ENCODE measurements at regions not wholly inside any gene's neighbourhood (a gene's known extent, or its start where the extent isn't known, plus 50 kb on each side); places are given as distances from the start of the nearest gene placed in this dataset.

DNA sequence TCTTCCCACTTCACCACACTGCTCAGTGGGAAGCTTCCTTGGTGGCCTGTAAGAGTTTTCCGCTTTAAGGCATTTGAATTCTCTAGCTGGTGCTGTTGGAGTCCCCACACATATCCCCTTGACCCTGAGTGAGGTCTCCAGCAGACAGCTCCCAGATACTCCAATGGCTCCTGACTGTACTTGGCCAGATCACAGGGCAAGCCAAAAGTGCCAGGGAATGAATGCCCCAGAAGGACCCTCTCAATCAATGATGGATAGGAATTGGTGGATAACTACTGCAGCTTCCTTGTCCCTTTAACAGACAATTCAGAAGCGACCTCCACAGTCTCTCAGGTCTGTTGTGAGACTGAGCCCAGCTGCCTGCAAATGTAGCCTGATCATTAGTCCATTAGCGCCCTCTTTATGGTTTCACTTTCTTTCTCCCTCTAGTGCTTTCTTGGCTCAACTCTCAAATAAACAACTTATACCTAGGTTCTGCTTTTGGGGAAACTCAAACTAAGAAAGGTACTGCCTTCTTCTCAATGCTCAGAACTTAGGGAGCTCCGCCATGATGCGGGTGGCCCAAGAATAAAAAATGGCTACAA lies 283.0 kb downstream of the TCF7L2 start:
- Histone ChIP-seq H3K27me3 (no peaks in the 10 kb centered on the region), H3K9me3 (no peaks in the 10 kb centered on the region), H3K4me3 (no peak overlapping the region), H3K27ac (no peak overlapping the region), H3K36me3 (no peaks in the 10 kb centered on the region), H3K4me1 (no peaks in the 10 kb centered on the region)
- intact Hi-C loops (cut with DNase I) = no loop called here
- ATAC-seq (peak; percentile 40 to 81 (median 74)), DNase-seq (no peak)
- TF ChIP-seq, protein P1, sequence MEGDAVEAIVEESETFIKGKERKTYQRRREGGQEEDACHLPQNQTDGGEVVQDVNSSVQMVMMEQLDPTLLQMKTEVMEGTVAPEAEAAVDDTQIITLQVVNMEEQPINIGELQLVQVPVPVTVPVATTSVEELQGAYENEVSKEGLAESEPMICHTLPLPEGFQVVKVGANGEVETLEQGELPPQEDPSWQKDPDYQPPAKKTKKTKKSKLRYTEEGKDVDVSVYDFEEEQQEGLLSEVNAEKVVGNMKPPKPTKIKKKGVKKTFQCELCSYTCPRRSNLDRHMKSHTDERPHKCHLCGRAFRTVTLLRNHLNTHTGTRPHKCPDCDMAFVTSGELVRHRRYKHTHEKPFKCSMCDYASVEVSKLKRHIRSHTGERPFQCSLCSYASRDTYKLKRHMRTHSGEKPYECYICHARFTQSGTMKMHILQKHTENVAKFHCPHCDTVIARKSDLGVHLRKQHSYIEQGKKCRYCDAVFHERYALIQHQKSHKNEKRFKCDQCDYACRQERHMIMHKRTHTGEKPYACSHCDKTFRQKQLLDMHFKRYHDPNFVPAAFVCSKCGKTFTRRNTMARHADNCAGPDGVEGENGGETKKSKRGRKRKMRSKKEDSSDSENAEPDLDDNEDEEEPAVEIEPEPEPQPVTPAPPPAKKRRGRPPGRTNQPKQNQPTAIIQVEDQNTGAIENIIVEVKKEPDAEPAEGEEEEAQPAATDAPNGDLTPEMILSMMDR (IDR thresholded peaks at IDR 0.05) = no peak
- no peak for TF ChIP-seq POLR2A (IDR thresholded peaks at IDR 0.05)
- WGBS (ENCODE audit: insufficient coverage, low coverage, low lambda C conversion rate, missing lambda C conversion rate) = 100% methylated on average over 3 of the region's 5 CpGs

DNA sequence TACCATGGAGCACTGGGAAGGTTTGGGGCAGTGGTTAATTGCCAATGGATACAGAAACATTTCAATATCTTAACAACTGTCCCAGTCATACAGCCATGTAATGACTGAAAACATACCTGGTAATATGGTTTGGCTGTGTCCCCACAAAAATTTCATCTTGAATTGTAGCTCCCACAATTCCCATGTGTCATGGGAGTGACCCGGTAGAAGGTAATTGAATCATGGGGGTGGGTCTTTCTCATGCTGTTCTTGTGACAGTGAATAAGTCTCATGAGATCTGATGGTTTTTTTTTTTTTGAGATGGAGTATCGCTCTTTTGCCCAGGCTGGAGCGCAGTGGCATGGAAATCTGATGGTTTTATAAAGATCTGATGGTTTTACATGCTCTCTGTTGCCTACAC lies 284.4 kb downstream of the TCF7L2 start:
- Histone ChIP-seq H3K27me3 (no peaks in the 10 kb centered on the region), H3K27ac (no peak overlapping the region), H3K4me1 (no peaks in the 10 kb centered on the region), H3K36me3 (no peaks in the 10 kb centered on the region), H3K4me3 (no peak overlapping the region), H3K9me3 (no peaks in the 10 kb centered on the region)
- 86% methylated on average over 2 of the region's 3 CpGs for WGBS (ENCODE audit: insufficient coverage, low coverage, low lambda C conversion rate, missing lambda C conversion rate)
- DNase-seq (no peak), ATAC-seq (no peak)
- TF ChIP-seq, protein P1 (IDR thresholded peaks at IDR 0.05) = no peak
- no peak for TF ChIP-seq POLR2A (IDR thresholded peaks at IDR 0.05)
- intact Hi-C loops (cut with DNase I) = no loop called here

DNA sequence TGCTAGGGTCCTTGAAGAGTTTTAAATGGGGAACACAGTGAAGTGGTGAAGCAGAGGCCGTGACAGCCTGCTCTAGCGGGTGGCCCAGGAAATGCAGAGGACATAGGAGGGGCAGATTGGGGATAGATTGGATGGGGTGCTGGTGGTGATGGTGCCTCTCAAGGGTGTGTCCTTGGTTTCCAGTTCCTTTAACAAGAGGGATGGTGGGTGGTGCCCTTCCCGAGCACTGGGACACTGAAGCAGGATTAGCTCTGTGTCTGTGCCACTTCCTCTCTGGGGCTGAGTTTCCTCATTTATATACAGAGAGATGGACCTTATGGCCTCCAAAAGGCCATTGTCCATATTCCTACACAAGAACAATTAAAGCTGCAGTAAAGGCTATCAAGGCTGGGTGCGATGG lies 285.5 kb downstream of the TCF7L2 start:
- WGBS (ENCODE audit: insufficient coverage, low coverage, low lambda C conversion rate, missing lambda C conversion rate) = 67% methylated on average over 1 of the region's 4 CpGs
- ATAC-seq = peak; percentile 35 to 63 (median 48)
- H3K4me3 ChIP-seq = no peak overlapping the region
- H3K9me3 ChIP-seq = no peaks in the 10 kb centered on the region
- H3K27me3 ChIP-seq = no peaks in the 10 kb centered on the region
- intact Hi-C loops (cut with DNase I) = no loop called here
- TF ChIP-seq, protein P1 (IDR thresholded peaks at IDR 0.05) = no peak
- TF ChIP-seq POLR2A (IDR thresholded peaks at IDR 0.05) = no peak
- H3K4me1 ChIP-seq = no peaks in the 10 kb centered on the region
- no peak overlapping the region for H3K27ac ChIP-seq
- DNase-seq = no peak
- no peaks in the 10 kb centered on the region for H3K36me3 ChIP-seq

DNA sequence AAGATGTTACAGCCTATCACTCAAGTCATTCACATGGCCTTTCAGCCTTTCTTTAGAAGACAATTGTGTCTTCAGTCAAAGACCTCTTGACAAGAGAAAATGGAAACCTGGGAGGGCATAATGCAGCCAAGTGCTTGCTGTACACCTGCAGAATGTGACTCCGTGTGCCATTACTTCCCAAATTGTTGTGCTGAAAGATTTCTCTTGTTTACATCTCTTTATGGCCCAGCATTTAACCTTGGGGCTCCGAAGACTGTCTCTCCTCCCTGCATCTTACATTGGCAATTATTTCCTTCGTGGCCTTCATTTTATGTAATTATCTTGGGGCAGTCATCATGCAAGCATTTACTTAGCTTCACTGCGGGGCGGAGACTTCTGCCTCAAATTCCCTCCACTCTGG lies 287.0 kb downstream of the TCF7L2 start:
- Histone ChIP-seq H3K4me3 (no peak overlapping the region), H3K9me3 (no peaks in the 10 kb centered on the region), H3K27me3 (no peaks in the 10 kb centered on the region), H3K36me3 (no peaks in the 10 kb centered on the region), H3K4me1 (no peaks in the 10 kb centered on the region), H3K27ac (no peak overlapping the region)
- no peak for ATAC-seq
- WGBS (ENCODE audit: insufficient coverage, low coverage, low lambda C conversion rate, missing lambda C conversion rate) = 79% methylated on average over 5 of the region's 5 CpGs
- intact Hi-C loops (cut with DNase I) = no loop called here
- TF ChIP-seq POLR2A (IDR thresholded peaks at IDR 0.05) = no peak
- TF ChIP-seq, protein P1 (IDR thresholded peaks at IDR 0.05) = no peak
- no peak for DNase-seq

Measured in right lobe of liver (tissue), 6 donors.